Panc1 (cell line): ENCODE measurements at regions not wholly inside any gene's neighbourhood (a gene's known extent, or its start where the extent isn't known, plus 50 kb on each side); places are given as distances from the start of the nearest gene placed in this dataset.

ENCODE experiments used
- ATAC-seq: fragments of 200-7000 bp; cut with Tn5 transposase; 2 replicates; pipeline ENCODE4 v1.9.1; 2020; ENCODE audit warnings: mild to moderate bottlenecking, moderate library complexity
- BruUV-seq: library from RNA; stranded (reverse); fragments of 400-500 nt; replicated peaks from 2 replicates; lab custom pipeline; 2021; lab: Mats Ljungman, UMichigan
- CTCF ChIA-PET: fragments of 300-600 bp; sonication (Branson Sonifier 250); formaldehyde crosslinking; loops from one replicate; lab custom pipeline; 2022; ENCODE audit warnings: antibody characterized with exemption; lab: Charles Lee
- POLR2A ChIA-PET: fragments of 300-600 bp; sonication (Branson Sonifier 250); formaldehyde crosslinking; loops from one replicate; lab custom pipeline; 2022; ENCODE audit warnings: antibody characterized with exemption; lab: Charles Lee
- DNase-seq: peaks from one replicate; pipeline ENCODE4 v3.0.0-alpha.2; 2010; ENCODE audit warnings: low read depth, low spot score
- H3K27ac ChIP-seq: 2 replicates; pipeline ENCODE4 v1.5.1; 2011; ENCODE audit warnings: mild to moderate bottlenecking, low read length, inconsistent platforms
- H3K27me3 ChIP-seq: fragments of 200-500 bp; sonication (Bioruptor generic); 2 replicates; pipeline ENCODE4 v1.6.0; 2014; ENCODE audit warnings: low read length, inconsistent platforms; ENCODE audit not compliant: control insufficient read depth, insufficient read depth
- H3K36me3 ChIP-seq: fragments of 200-500 bp; sonication (Bioruptor generic); 2 replicates; pipeline ENCODE4 v1.5.1; 2014; ENCODE audit warnings: inconsistent platforms, mild to moderate bottlenecking, low read length, moderate library complexity; ENCODE audit not compliant: control insufficient read depth, insufficient read depth
- H3K4me1 ChIP-seq: 2 replicates; pipeline ENCODE4 v1.5.1; 2011; ENCODE audit warnings: inconsistent platforms, mild to moderate bottlenecking, low read length, moderate library complexity; ENCODE audit not compliant: control insufficient read depth, insufficient read depth
- H3K4me3 ChIP-seq, 2 experiments: 2 replicates each; pipeline ENCODE4 v1.5.1; 2011 to 2012; ENCODE audit warnings: low read depth in 2 of 2, low read length in 2 of 2, mild to moderate bottlenecking in 2 of 2, inconsistent platforms in 1 of 2, moderate library complexity in 1 of 2
- H3K9me3 ChIP-seq: fragments of 200-500 bp; sonication (Bioruptor generic); 2 replicates; pipeline ENCODE4 v1.5.1; 2014; ENCODE audit warnings: low read depth, mild to moderate bottlenecking, inconsistent platforms, low read length, moderate library complexity; ENCODE audit not compliant: control insufficient read depth, insufficient read depth
- POLR2AphosphoS5 ChIP-seq: IDR thresholded peaks from 2 replicates; pipeline ENCODE4 v1.6.1; 2012; ENCODE audit warnings: mild to moderate bottlenecking, low read depth, low read length, moderate library complexity
- SIN3A ChIP-seq: IDR thresholded peaks from 2 replicates; pipeline ENCODE4 v1.6.1; 2012; ENCODE audit warnings: low read depth, mild to moderate bottlenecking, low read length, moderate library complexity, borderline replicate concordance; ENCODE audit not compliant: insufficient read depth
- TCF7L2 ChIP-seq: IDR thresholded peaks from 2 replicates; pipeline ENCODE4 v1.6.1; 2011; ENCODE audit warnings: mild to moderate bottlenecking, low read depth, low read length, inconsistent platforms
- in situ Hi-C: cut with HindIII; loops from 2 replicates; pipeline ENCODE4 v1.10.0; 2016; ENCODE audit warnings: low sequenced_read_pairs, low pct_unique_long_range_greater_than_20kb
- intact Hi-C: fragments of 100-400 bp; cut with micrococcal nuclease; formaldehyde crosslinking; loops from one replicate; pipeline ENCODE4 v1.10.0; 2022; ENCODE audit not compliant: unreplicated experiment
- TF ChIP-seq, protein P1 (sequence below), 2 experiments: IDR thresholded peaks; 2 replicates each; pipeline ENCODE4 v1.6.1; 2011 to 2012; ENCODE audit warnings: low read depth in 2 of 2, control low read depth in 1 of 2, low read length in 1 of 2, mild to moderate bottlenecking in 1 of 2, moderate library complexity in 1 of 2; ENCODE audit not compliant: insufficient read depth in 1 of 2
- TF ChIP-seq, protein P2 (sequence below): fragments of 450-650 bp; IDR thresholded peaks from 2 replicates; pipeline ENCODE4 v1.5.1; 2017; ENCODE audit warnings: mild to moderate bottlenecking

DNA sequence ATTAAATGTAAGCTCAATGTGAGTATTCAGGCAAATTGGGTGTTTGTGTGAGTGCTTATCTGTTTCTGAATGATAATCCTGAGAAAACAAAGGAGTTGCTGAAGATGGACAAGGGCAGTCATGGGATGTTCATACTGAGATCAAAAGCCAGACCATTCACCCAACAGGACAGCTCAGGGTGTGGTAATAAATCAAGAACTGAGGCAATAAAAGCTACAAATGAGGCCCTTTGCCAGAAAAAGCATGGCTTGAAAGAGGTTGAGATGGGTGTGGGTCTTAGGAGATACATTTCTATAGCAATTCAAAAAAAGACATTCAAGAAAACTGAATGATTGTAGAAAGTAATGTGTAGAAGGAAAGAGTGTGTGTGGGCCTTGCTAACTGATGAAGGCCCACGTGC lies 425.8 kb upstream of the BOD1L1 start:
- ChIA-PET POLR2A (no interaction called here), CTCF (no interaction called here)
- intact Hi-C loops = no loop called here
- ATAC-seq (no peak), DNase-seq (no peak)
- Histone ChIP-seq H3K27ac (no peak overlapping the region), H3K27me3 (no peaks in the 10 kb centered on the region), H3K4me1 (no peaks in the 10 kb centered on the region), H3K9me3 (no peaks in the 10 kb centered on the region), H3K4me3 (no peak overlapping the region), H3K36me3 (no peaks in the 10 kb centered on the region)
- TF ChIP-seq TCF7L2 (no peak), POLR2AphosphoS5 (no peak), SIN3A (no peak)
- TF ChIP-seq, protein P1, sequence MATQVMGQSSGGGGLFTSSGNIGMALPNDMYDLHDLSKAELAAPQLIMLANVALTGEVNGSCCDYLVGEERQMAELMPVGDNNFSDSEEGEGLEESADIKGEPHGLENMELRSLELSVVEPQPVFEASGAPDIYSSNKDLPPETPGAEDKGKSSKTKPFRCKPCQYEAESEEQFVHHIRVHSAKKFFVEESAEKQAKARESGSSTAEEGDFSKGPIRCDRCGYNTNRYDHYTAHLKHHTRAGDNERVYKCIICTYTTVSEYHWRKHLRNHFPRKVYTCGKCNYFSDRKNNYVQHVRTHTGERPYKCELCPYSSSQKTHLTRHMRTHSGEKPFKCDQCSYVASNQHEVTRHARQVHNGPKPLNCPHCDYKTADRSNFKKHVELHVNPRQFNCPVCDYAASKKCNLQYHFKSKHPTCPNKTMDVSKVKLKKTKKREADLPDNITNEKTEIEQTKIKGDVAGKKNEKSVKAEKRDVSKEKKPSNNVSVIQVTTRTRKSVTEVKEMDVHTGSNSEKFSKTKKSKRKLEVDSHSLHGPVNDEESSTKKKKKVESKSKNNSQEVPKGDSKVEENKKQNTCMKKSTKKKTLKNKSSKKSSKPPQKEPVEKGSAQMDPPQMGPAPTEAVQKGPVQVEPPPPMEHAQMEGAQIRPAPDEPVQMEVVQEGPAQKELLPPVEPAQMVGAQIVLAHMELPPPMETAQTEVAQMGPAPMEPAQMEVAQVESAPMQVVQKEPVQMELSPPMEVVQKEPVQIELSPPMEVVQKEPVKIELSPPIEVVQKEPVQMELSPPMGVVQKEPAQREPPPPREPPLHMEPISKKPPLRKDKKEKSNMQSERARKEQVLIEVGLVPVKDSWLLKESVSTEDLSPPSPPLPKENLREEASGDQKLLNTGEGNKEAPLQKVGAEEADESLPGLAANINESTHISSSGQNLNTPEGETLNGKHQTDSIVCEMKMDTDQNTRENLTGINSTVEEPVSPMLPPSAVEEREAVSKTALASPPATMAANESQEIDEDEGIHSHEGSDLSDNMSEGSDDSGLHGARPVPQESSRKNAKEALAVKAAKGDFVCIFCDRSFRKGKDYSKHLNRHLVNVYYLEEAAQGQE (IDR thresholded peaks at IDR 0.05; ENCODE audit: insufficient read depth in 1 of 2, low read depth in 2 of 2, low read length in 1 of 2) = no peak
- BruUV-seq = no TSS peak
- in situ Hi-C loops = no loop called here

DNA sequence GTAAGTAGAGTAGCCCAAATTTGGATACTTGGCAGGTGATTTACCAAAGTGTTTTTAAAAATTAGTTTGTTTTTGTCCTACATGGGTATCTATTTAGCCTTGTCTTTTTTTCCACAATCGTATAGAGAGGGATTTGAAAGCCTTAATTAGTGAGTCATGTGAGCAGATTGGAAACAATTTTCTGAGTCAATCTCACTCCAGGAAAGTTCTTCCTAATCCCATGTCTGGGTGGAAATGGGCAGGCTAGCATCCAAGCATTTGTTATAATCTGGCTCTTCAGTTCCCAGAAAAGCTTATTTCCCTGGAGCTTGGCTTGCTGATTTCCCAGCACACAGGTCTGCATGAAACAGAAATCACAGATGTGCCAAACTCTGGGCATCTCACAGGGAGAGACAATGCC lies 426.9 kb upstream of the BOD1L1 start:
- POLR2A ChIA-PET = no interaction called here

More for the DNA sequence above, 426.9 kb upstream of the BOD1L1 start:
- in situ Hi-C loops (no loop called here), intact Hi-C loops (no loop called here)
- DNase-seq (no peak), ATAC-seq (no peak)
- no TSS peak for BruUV-seq
- H3K9me3 ChIP-seq = no peaks in the 10 kb centered on the region
- H3K27me3 ChIP-seq = no peaks in the 10 kb centered on the region
- TF ChIP-seq, protein P2, sequence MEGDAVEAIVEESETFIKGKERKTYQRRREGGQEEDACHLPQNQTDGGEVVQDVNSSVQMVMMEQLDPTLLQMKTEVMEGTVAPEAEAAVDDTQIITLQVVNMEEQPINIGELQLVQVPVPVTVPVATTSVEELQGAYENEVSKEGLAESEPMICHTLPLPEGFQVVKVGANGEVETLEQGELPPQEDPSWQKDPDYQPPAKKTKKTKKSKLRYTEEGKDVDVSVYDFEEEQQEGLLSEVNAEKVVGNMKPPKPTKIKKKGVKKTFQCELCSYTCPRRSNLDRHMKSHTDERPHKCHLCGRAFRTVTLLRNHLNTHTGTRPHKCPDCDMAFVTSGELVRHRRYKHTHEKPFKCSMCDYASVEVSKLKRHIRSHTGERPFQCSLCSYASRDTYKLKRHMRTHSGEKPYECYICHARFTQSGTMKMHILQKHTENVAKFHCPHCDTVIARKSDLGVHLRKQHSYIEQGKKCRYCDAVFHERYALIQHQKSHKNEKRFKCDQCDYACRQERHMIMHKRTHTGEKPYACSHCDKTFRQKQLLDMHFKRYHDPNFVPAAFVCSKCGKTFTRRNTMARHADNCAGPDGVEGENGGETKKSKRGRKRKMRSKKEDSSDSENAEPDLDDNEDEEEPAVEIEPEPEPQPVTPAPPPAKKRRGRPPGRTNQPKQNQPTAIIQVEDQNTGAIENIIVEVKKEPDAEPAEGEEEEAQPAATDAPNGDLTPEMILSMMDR = no peak
- TF ChIP-seq SIN3A = no peak
- TF ChIP-seq, protein P1 (IDR thresholded peaks at IDR 0.05; ENCODE audit: insufficient read depth in 1 of 2, low read depth in 2 of 2, low read length in 1 of 2) = no peak
- TF ChIP-seq TCF7L2 = no peak
- TF ChIP-seq POLR2AphosphoS5 = no peak
- no peaks in the 10 kb centered on the region for H3K36me3 ChIP-seq
- H3K27ac ChIP-seq = no peak overlapping the region
- no peaks in the 10 kb centered on the region for H3K4me1 ChIP-seq
- CTCF ChIA-PET = no interaction called here
- no peak overlapping the region for H3K4me3 ChIP-seq
